ENCODE measurements at regions not wholly inside any gene's neighbourhood (a gene's known extent, or its start where the extent isn't known, plus 50 kb on each side); places are given as distances from the start of the nearest gene placed in this dataset.

GRCh38 chr13:109521719-109522118 lies 264.7 kb downstream of the IRS2 start:
- TF ChIP-seq OSR1 (CRISPR knock-in tag; IDR thresholded peaks at IDR 0.05) (no peak), ZNF70 (CRISPR knock-in tag; IDR thresholded peaks at IDR 0.05) (no peak), TSHZ2 (CRISPR knock-in tag; IDR thresholded peaks at IDR 0.05) (no peak), CSRNP3 (CRISPR knock-in tag; IDR thresholded peaks at IDR 0.05) (no peak), ZC3H10 (CRISPR knock-in tag; IDR thresholded peaks at IDR 0.05) (no peak), BACH2 (CRISPR knock-in tag; IDR thresholded peaks at IDR 0.05; ENCODE audit: borderline replicate concordance) (no peak), ZFP3 (CRISPR knock-in tag; IDR thresholded peaks at IDR 0.05) (no peak), PATZ1 (CRISPR knock-in tag; IDR thresholded peaks at IDR 0.05; ENCODE audit: borderline replicate concordance) (no peak)
- no peak for ATAC-seq

GRCh38 chr13:109517517-109517916 lies 268.9 kb downstream of the IRS2 start:
- ATAC-seq = peak; percentile 61; the same call in 1 of the 3 replicates
- TF ChIP-seq BACH2 (CRISPR knock-in tag; IDR thresholded peaks at IDR 0.05; ENCODE audit: borderline replicate concordance) (no peak), ZNF565 (CRISPR knock-in tag; conservative IDR thresholded peaks at IDR 0.05; ENCODE audit: low read depth) (no peak), TSHZ2 (CRISPR knock-in tag; IDR thresholded peaks at IDR 0.05) (no peak), POU6F1 (CRISPR knock-in tag; IDR thresholded peaks at IDR 0.05; ENCODE audit: borderline replicate concordance, low read depth) (no peak), ESRRG (CRISPR knock-in tag; IDR thresholded peaks at IDR 0.05) (no peak), TOX (CRISPR knock-in tag; IDR thresholded peaks at IDR 0.05; ENCODE audit: borderline replicate concordance) (no peak), TCF4 (CRISPR knock-in tag; IDR thresholded peaks at IDR 0.05; ENCODE audit: borderline replicate concordance) (no peak), CSDC2 (CRISPR knock-in tag; IDR thresholded peaks at IDR 0.05) (no peak), ZNF70 (CRISPR knock-in tag; IDR thresholded peaks at IDR 0.05) (no peak)

GRCh38 chr13:109516186-109516585 lies 270.2 kb downstream of the IRS2 start:
- no peak for ATAC-seq
- TF ChIP-seq TSHZ2 (CRISPR knock-in tag; IDR thresholded peaks at IDR 0.05) (no peak), CREB5 (CRISPR knock-in tag; IDR thresholded peaks at IDR 0.05; ENCODE audit: low read depth) (no peak), ZFP30 (CRISPR knock-in tag; IDR thresholded peaks at IDR 0.05) (no peak), ZFP3 (CRISPR knock-in tag; IDR thresholded peaks at IDR 0.05) (no peak), ESRRG (CRISPR knock-in tag; IDR thresholded peaks at IDR 0.05) (no peak), ZNF70 (CRISPR knock-in tag; IDR thresholded peaks at IDR 0.05) (no peak), BACH2 (CRISPR knock-in tag; IDR thresholded peaks at IDR 0.05; ENCODE audit: borderline replicate concordance) (no peak), RARB (CRISPR knock-in tag; IDR thresholded peaks at IDR 0.05) (no peak), ZC3H10 (CRISPR knock-in tag; IDR thresholded peaks at IDR 0.05) (no peak), ZNF8 (CRISPR knock-in tag; IDR thresholded peaks at IDR 0.05) (no peak), TCF4 (CRISPR knock-in tag; IDR thresholded peaks at IDR 0.05; ENCODE audit: borderline replicate concordance) (no peak), OSR1 (CRISPR knock-in tag; IDR thresholded peaks at IDR 0.05) (no peak), TOX (CRISPR knock-in tag; IDR thresholded peaks at IDR 0.05; ENCODE audit: borderline replicate concordance) (no peak)
